PFSK-1 (cell line): ENCODE measurements at regions not wholly inside any gene's neighbourhood (a gene's known extent, or its start where the extent isn't known, plus 50 kb on each side); places are given as distances from the start of the nearest gene placed in this dataset.

Experiments used
- FOXP2 ChIP-seq: optimal IDR thresholded peaks from 2 replicates; pipeline ENCODE3; 2011; ENCODE audit warnings: borderline replicate concordance, control low read depth, inconsistent platforms; ENCODE audit not compliant: insufficient read depth; ENCODE audit errors: extremely low read length, extremely low read depth
- POLR2AphosphoS5 ChIP-seq: IDR thresholded peaks from 2 replicates; pipeline ENCODE4 v1.6.1; 2012; ENCODE audit warnings: low read depth, mild to moderate bottlenecking, control low read depth, low read length, moderate library complexity
- REST ChIP-seq, 2 experiments: IDR thresholded peaks; 2 replicates each; pipeline versions ENCODE4 v1.6.1 to v1.8.0; 2011 to 2012; ENCODE audit warnings: low read depth in 2 of 2, low read length in 2 of 2, control low read depth in 1 of 2, inconsistent platforms in 1 of 2, mild to moderate bottlenecking in 1 of 2, moderate library complexity in 1 of 2; ENCODE audit not compliant: insufficient read depth in 1 of 2
- SIN3A ChIP-seq: IDR thresholded peaks from 2 replicates; pipeline ENCODE4 v1.6.1; 2012; ENCODE audit warnings: mild to moderate bottlenecking, low read length, moderate library complexity, borderline replicate concordance; ENCODE audit not compliant: insufficient read depth
- TAF1 ChIP-seq: IDR thresholded peaks from 2 replicates; pipeline ENCODE4 v1.6.1; 2012; ENCODE audit warnings: low read length, control low read depth, borderline replicate concordance; ENCODE audit not compliant: insufficient read depth

DNA sequence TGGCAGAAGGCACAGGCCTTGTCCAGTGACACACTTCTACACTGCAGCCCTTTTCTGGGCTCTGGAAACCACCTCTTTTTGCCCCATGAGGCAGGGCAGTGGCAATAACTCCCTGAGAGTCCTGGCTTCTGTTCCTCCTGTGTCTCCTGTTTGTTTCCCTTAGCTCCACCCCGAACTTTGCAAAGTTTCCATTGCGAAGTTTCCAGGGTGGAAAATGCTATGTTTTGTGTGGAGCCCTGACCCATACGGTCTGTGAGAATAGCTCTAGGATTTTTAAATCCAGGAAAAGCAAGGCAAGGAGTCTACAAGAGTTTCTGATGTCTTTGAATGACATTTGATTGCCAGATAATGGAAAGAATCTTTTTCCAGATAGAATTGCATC is 92.2 kb upstream of the AKR1E2 start:
- TF ChIP-seq REST (IDR thresholded peaks at IDR 0.05; ENCODE audit: insufficient read depth in 1 of 2, low read depth in 2 of 2, low read length in 2 of 2) (no peak), TAF1 (no peak), FOXP2 (no peak), POLR2AphosphoS5 (no peak), SIN3A (no peak)

DNA sequence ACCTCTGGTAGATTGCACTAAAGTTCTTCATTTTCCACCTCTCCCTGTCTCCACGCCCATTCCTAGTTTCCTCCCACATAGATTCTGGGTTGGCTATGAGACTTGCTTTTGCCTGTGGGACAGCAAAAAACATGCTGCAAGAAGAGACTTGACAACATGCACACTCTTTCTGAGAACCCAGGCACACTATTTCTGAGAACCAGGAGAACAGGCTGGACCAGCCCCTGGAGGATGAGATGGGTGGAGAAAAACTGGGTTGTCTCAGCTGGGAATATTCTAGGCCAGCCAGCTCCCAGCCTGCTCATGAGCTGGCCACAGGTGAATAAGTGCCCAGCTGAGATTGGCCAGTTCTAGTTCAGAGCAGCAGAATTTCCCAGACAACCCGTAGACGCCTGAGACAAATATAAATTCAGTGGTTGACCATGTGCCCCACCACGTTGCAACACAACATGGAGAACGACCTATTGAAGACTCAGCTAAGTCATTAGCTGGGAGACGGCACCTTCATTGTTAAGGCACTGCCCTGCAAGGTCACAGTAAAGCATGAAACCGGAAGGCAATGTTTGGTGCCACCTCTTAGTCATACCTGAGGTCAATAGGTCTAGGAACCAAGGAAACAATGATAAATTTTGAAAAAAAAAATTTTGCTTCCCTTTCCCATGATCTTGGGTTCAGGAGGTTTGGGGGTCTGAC is 92.7 kb upstream of the AKR1E2 start:
- TF ChIP-seq POLR2AphosphoS5 (no peak), FOXP2 (no peak), SIN3A (no peak), TAF1 (no peak), REST (IDR thresholded peaks at IDR 0.05; ENCODE audit: insufficient read depth in 1 of 2, low read depth in 2 of 2, low read length in 2 of 2) (no peak)

GRCh38 chr10:4730998-4731397 is 95.0 kb upstream of the AKR1E2 start:
- no peak for TF ChIP-seq REST (IDR thresholded peaks at IDR 0.05; ENCODE audit: insufficient read depth in 1 of 2, low read depth in 2 of 2, low read length in 2 of 2)
- TF ChIP-seq SIN3A: no peak
- no peak for TF ChIP-seq TAF1
- TF ChIP-seq POLR2AphosphoS5: no peak
- no peak for TF ChIP-seq FOXP2

DNA sequence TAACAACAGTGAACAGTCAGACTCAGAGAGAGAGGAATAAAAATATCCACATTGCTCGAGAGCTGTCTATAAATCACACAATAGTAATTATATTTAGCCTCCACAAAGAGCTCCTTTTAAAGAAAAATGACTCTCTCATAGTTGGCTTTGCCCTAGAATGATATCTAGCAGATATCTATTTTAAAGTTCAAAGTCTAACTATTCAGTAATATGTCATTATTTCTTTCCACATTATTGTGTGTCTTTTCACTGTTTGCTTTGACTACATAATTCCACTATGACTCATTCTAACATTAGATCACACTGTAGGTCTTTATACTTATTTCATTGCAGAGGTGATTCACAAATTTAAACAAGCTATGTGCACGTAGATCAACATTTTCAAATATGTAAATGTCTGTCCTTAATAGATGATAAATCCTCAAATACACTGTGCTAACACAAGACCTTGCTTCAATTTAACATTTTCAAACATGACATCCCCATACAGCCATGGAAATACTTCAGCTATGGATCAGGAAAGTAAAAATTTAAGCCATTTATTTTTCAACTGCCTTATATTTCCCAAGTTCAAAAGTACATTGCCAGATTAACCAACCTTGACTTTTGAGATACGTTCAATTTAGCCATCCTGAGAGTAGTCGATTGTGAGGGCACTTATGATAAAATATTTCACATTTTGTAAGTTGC is 99.9 kb upstream of the AKR1E2 start:
- TF ChIP-seq FOXP2 (no peak), SIN3A (no peak), TAF1 (no peak), POLR2AphosphoS5 (no peak), REST (IDR thresholded peaks at IDR 0.05; ENCODE audit: insufficient read depth in 1 of 2, low read depth in 2 of 2, low read length in 2 of 2) (no peak)
